ENCODE measurements at regions not wholly inside any gene's neighbourhood (a gene's known extent, or its start where the extent isn't known, plus 50 kb on each side); places are given as distances from the start of the nearest gene placed in this dataset.

DNA sequence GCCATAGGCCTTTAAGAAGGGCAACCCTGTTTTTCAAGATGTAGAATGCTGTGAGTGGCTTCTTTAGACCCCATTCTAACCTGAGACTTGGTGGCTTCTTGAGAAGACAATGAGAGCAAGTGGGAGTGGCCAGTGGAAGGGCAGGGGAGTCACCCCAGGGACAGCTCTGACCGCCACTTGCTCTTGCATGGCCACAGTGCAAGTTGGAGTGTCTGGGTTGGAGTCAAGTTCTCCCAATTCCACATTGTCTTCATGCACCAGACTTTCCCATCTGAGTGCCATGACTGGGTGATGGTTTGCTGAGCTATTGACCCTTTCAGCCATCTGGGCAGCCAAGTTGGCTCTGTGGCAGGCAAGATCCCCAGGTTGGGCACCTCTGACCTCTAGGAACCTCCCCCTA, 148.0 kb upstream of the SKOR2 start:
- TF ChIP-seq RAD21 (IDR thresholded peaks at IDR 0.05; ENCODE audit: low read depth) (no peak), CEBPB (IDR thresholded peaks at IDR 0.05) (no peak), EGR1 (IDR thresholded peaks at IDR 0.05) (no peak), REST (IDR thresholded peaks at IDR 0.05; ENCODE audit: low read depth) (no peak), EP300 (IDR thresholded peaks at IDR 0.05; ENCODE audit: borderline replicate concordance) (no peak), MAX (IDR thresholded peaks at IDR 0.05) (no peak), NFIC (IDR thresholded peaks at IDR 0.05) (no peak), USF1 (IDR thresholded peaks at IDR 0.05) (no peak), CREB1 (IDR thresholded peaks at IDR 0.05; ENCODE audit: low read depth) (no peak), YY1 (IDR thresholded peaks at IDR 0.05; ENCODE audit: low read depth) (no peak), TAF1 (IDR thresholded peaks at IDR 0.05; ENCODE audit: low read depth) (no peak), FOXM1 (IDR thresholded peaks at IDR 0.05; ENCODE audit: borderline replicate concordance, low read depth) (no peak)
